GM12878 (cell line): ENCODE measurements at regions not wholly inside any gene's neighbourhood (a gene's known extent, or its start where the extent isn't known, plus 50 kb on each side); places are given as distances from the start of the nearest gene placed in this dataset.

ENCODE experiments used
- CTCF ChIP-seq, 3 experiments: IDR thresholded peaks in 2 of 3; conservative IDR thresholded peaks in 1 of 3; 2 replicates each; pipeline ENCODE4 v1.5.1; 2011; ENCODE audit warnings: low read depth in 3 of 3, low read length in 3 of 3, mild to moderate bottlenecking in 3 of 3, control low read depth in 2 of 3, moderate library complexity in 2 of 3, inconsistent platforms in 1 of 3, mixed read lengths in 1 of 3; ENCODE audit not compliant: control insufficient read depth in 2 of 3, insufficient read depth in 1 of 3; ENCODE audit errors: extremely low read depth in 1 of 3
- EGR1 ChIP-seq, 2 experiments: IDR thresholded peaks; 1 replicate in 1 of 2; 2 replicates in 1 of 2; pipeline ENCODE4 v1.6.1; 2011 to 2012; ENCODE audit warnings: low read depth in 2 of 2, low read length in 2 of 2, borderline replicate concordance in 1 of 2, mild to moderate bottlenecking in 1 of 2, moderate library complexity in 1 of 2
- EP300 ChIP-seq, 2 experiments: fragments of 150-350 bp in 1 of 2; IDR thresholded peaks; 2 replicates each; pipeline ENCODE4 v1.6.1; 2011 to 2012; ENCODE audit warnings: low read depth in 2 of 2, low read length in 2 of 2, borderline replicate concordance in 1 of 2, improper control_type of control experiment in 1 of 2, inconsistent platforms in 1 of 2; ENCODE audit not compliant: control insufficient read depth in 1 of 2
- EZH2 ChIP-seq: IDR thresholded peaks from 2 replicates; pipeline ENCODE4 v1.6.1; 2012; ENCODE audit warnings: low read depth, mild to moderate bottlenecking, control low read depth, inconsistent platforms, low read length, borderline replicate concordance; ENCODE audit not compliant: control insufficient read depth
- FOS ChIP-seq: IDR thresholded peaks from 3 replicates; pipeline ENCODE4 v1.6.1; 2011; ENCODE audit warnings: borderline replicate concordance; ENCODE audit not compliant: insufficient read length; ENCODE audit errors: extremely low read depth
- GABPA ChIP-seq: IDR thresholded peaks from 2 replicates; pipeline ENCODE4 v1.6.1; 2014; ENCODE audit warnings: antibody characterized with exemption, low read depth, mild to moderate bottlenecking, inconsistent platforms
- IRF5 ChIP-seq: fragments of 450-650 bp; IDR thresholded peaks from 2 replicates; pipeline ENCODE4 v1.6.1; 2017; ENCODE audit warnings: borderline replicate concordance
- KDM1A ChIP-seq: fragments of 200-600 bp; sonication (generic); IDR thresholded peaks from 2 replicates; pipeline ENCODE4 v1.6.1; 2016; ENCODE audit warnings: borderline replicate concordance
- POLR2A ChIP-seq: IDR thresholded peaks from 2 replicates; pipeline ENCODE4 v1.6.1; 2011; ENCODE audit warnings: low read depth, mild to moderate bottlenecking, low read length
- RB1 ChIP-seq: fragments of 450-650 bp; formaldehyde crosslinking; IDR thresholded peaks from 2 replicates; pipeline ENCODE4 v1.6.1; 2017; ENCODE audit warnings: mild to moderate bottlenecking, borderline replicate concordance
- SIX5 ChIP-seq: IDR thresholded peaks from 2 replicates; pipeline ENCODE4 v1.6.1; 2011; ENCODE audit warnings: mild to moderate bottlenecking, low read depth, low read length, moderate library complexity; ENCODE audit not compliant: severe bottlenecking
- SMC3 ChIP-seq: IDR thresholded peaks from 2 replicates; pipeline ENCODE4 v1.6.1; 2011; ENCODE audit warnings: low read length, improper control_type of control experiment, borderline replicate concordance
- YY1 ChIP-seq: IDR thresholded peaks from 2 replicates; pipeline ENCODE4 v1.6.1; 2011; ENCODE audit warnings: low read depth, mild to moderate bottlenecking, low read length

GRCh38 chr3:124621498-124621897 lies 108.8 kb upstream of the UMPS start:
- TF ChIP-seq RB1 = no peak
- TF ChIP-seq IRF5 = no peak
- no peak for TF ChIP-seq EZH2
- TF ChIP-seq YY1 = no peak
- TF ChIP-seq POLR2A = no peak
- no peak for TF ChIP-seq CTCF (IDR thresholded peaks at IDR 0.05 in 2 of 3, conservative IDR thresholded peaks at IDR 0.05 in 1 of 3; ENCODE audit: control insufficient read depth in 2 of 3, extremely low read depth in 1 of 3, insufficient read depth in 1 of 3, low read depth in 3 of 3, low read length in 3 of 3)
- no peak for TF ChIP-seq KDM1A
- TF ChIP-seq EGR1 (IDR thresholded peaks at IDR 0.05; ENCODE audit: borderline replicate concordance in 1 of 2, low read depth in 2 of 2, low read length in 2 of 2) = no peak
- no peak for TF ChIP-seq SMC3
- no peak for TF ChIP-seq SIX5
- TF ChIP-seq GABPA = no peak
- no peak for TF ChIP-seq EP300 (IDR thresholded peaks at IDR 0.05; ENCODE audit: borderline replicate concordance in 1 of 2, control insufficient read depth in 1 of 2, low read depth in 2 of 2, low read length in 2 of 2)
- TF ChIP-seq FOS = no peak
